Adrenal gland (tissue), 9 donors: ENCODE measurements at regions not wholly inside any gene's neighbourhood (a gene's known extent, or its start where the extent isn't known, plus 50 kb on each side); places are given as distances from the start of the nearest gene placed in this dataset.

Source experiments
- DNase-seq, 7 donors: peaks; one replicate each; pipeline ENCODE4 v3.0.0-alpha.2; 2019 to 2020
- H3K27ac ChIP-seq, 5 donors: fragments of 200-600 bp; sonication (generic) in 4 of 5; 1 replicate in 3 of 5; 2 replicates in 2 of 5; pipeline versions ENCODE4 v1.5.1 to v1.8.0; 2016 to 2020; ENCODE audit warnings: mild to moderate bottlenecking in 1 of 5
- H3K27me3 ChIP-seq: fragments of 200-600 bp; 2 replicates; pipeline ENCODE4 v1.8.0; 2021
- H3K36me3 ChIP-seq, 2 donors: fragments of 200-600 bp; replicated peaks in 1 of 2; 1 replicate in 1 of 2; 2 replicates in 1 of 2; pipeline versions ENCODE4 v1.5.1 to v1.8.0; 2018 to 2022
- H3K4me1 ChIP-seq, 2 donors: fragments of 200-600 bp; replicated peaks in 1 of 2; 1 replicate in 1 of 2; 2 replicates in 1 of 2; pipeline versions ENCODE4 v1.5.1 to v1.8.0; 2018 to 2021
- H3K4me3 ChIP-seq, 4 donors: fragments of 200-600 bp; sonication (generic) in 3 of 4; one replicate each; pipeline ENCODE4 v1.5.1; 2016 to 2018
- H3K9me3 ChIP-seq, 3 donors: fragments of 200-600 bp; sonication (generic) in 1 of 3; replicated peaks in 1 of 3; 1 replicate in 2 of 3; 2 replicates in 1 of 3; pipeline versions ENCODE4 v1.5.1 to v1.8.0; 2016 to 2021
- POLR2A ChIP-seq, 2 donors: fragments of 450-650 bp; IDR thresholded peaks; one replicate each; pipeline ENCODE4 v1.6.1; 2017; ENCODE audit warnings: antibody characterized with exemption in 2 of 2, mild to moderate bottlenecking in 2 of 2, moderate library complexity in 1 of 2
- WGBS, 4 donors: extraction: QIAGEN DNeasy Blood & Tissue Kit in 2 of 4; methylation state at CpG; one replicate each; pipeline versions ENCODE4 v1.1.5 to v1.1.7; 2013 to 2017; 5-methylcytosine and 5-hydroxymethylcytosine counted together
- intact Hi-C, 2 donors: fragments of 100-400 bp; cut with DNase I; formaldehyde crosslinking; loops; one replicate each; pipeline versions ENCODE4 v1.14.1 to v1.15.0; 2022 to 2023
- TF ChIP-seq, protein P1 (sequence below), 6 experiments: fragments of 450-650 bp in 4 of 6; fragments of 200-600 bp in 2 of 6; sonication (generic) in 1 of 6; IDR thresholded peaks; 1 replicate in 5 of 6; 2 replicates in 1 of 6; pipeline versions ENCODE4 v1.5.1 to v1.8.0; 2016 to 2021; ENCODE audit warnings: antibody characterized with exemption in 6 of 6, mild to moderate bottlenecking in 2 of 6, moderate library complexity in 1 of 6
- donor health status: healthy with polysubstance abuse.
- donor health status: Bipolar disorder and iron deficiency.
- donor health status: DM: yes; HTN: yes; CAD: no.
- donor health status: DM: no; HTN: no; CAD: no.
- donor health status: DM: no; HTN: no; CAD: no.

DNA sequence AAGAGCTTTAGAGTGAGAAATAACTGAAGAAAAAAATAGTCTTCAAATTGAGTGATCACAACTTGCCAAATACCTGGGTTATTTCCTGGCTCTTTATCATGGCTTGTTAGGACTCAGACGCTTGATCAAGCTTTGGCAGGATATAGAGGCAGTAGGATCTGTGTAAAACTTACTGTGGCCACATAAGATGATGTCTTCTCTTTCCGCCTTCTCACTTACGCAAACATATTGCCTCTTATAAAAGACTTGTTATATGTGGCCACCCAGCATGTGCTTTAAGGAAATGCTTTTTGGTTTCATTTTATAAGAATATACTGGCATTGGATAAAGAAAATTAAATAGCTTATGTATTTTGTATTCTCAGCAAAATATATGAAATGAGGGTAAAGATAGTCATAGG is 101.8 kb upstream of the AKIRIN2 start:
- no peak for DNase-seq
- Histone ChIP-seq H3K36me3 (no peaks in the 10 kb centered on the region), H3K27ac (no peak overlapping the region), H3K27me3 (no peaks in the 10 kb centered on the region), H3K4me1 (no peaks in the 10 kb centered on the region), H3K4me3 (no peak overlapping the region), H3K9me3 (no peaks in the 10 kb centered on the region)
- WGBS, 4 donors, result 82 to 93% (median 88%) methylated on average over 3 of the region's 3 CpGs
- intact Hi-C loops, result no loop called here
- TF ChIP-seq POLR2A (IDR thresholded peaks at IDR 0.05), result no peak
- TF ChIP-seq, protein P1, sequence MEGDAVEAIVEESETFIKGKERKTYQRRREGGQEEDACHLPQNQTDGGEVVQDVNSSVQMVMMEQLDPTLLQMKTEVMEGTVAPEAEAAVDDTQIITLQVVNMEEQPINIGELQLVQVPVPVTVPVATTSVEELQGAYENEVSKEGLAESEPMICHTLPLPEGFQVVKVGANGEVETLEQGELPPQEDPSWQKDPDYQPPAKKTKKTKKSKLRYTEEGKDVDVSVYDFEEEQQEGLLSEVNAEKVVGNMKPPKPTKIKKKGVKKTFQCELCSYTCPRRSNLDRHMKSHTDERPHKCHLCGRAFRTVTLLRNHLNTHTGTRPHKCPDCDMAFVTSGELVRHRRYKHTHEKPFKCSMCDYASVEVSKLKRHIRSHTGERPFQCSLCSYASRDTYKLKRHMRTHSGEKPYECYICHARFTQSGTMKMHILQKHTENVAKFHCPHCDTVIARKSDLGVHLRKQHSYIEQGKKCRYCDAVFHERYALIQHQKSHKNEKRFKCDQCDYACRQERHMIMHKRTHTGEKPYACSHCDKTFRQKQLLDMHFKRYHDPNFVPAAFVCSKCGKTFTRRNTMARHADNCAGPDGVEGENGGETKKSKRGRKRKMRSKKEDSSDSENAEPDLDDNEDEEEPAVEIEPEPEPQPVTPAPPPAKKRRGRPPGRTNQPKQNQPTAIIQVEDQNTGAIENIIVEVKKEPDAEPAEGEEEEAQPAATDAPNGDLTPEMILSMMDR (IDR thresholded peaks at IDR 0.05), result no peak

DNA sequence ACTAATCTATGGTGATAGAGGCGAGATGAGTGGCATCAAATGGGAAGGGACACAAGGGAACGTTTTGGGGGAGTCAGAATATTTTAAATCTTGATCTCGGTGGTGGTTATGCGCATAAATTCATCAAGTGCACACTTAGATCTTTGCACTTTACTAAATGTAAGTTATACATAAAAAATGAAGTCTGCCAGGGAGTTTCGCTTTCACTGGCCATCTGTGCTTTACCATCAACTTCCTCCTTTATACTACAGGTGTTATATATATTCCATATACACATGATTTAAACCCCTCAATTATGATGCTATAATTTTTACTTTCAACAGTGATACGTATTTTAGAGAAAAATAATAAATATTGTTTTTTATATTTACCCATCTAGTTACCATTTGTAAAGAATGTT is 97.6 kb upstream of the AKIRIN2 start:
- peaks cover 0 to 2% of the 10 kb centered on the region in 2 donors for H3K4me1 ChIP-seq
- WGBS, 4 donors, result 78 to 83% (median 81%) methylated on average over 6 of the region's 6 CpGs
- H3K4me3 ChIP-seq, result no peak overlapping the region
- H3K27ac ChIP-seq, result no peak overlapping the region
- no peaks in the 10 kb centered on the region for H3K36me3 ChIP-seq
- no peak for TF ChIP-seq POLR2A (IDR thresholded peaks at IDR 0.05)
- TF ChIP-seq, protein P1 (IDR thresholded peaks at IDR 0.05), result no peak
- intact Hi-C loops, result loop anchor here in 1 of 2 donors (10.0 kb wide), 1 partner anchor 95 kb away; the partner anchor contains the start of gene AKIRIN2
- no peak for DNase-seq
- no peaks in the 10 kb centered on the region for H3K9me3 ChIP-seq
- no peaks in the 10 kb centered on the region for H3K27me3 ChIP-seq

DNA sequence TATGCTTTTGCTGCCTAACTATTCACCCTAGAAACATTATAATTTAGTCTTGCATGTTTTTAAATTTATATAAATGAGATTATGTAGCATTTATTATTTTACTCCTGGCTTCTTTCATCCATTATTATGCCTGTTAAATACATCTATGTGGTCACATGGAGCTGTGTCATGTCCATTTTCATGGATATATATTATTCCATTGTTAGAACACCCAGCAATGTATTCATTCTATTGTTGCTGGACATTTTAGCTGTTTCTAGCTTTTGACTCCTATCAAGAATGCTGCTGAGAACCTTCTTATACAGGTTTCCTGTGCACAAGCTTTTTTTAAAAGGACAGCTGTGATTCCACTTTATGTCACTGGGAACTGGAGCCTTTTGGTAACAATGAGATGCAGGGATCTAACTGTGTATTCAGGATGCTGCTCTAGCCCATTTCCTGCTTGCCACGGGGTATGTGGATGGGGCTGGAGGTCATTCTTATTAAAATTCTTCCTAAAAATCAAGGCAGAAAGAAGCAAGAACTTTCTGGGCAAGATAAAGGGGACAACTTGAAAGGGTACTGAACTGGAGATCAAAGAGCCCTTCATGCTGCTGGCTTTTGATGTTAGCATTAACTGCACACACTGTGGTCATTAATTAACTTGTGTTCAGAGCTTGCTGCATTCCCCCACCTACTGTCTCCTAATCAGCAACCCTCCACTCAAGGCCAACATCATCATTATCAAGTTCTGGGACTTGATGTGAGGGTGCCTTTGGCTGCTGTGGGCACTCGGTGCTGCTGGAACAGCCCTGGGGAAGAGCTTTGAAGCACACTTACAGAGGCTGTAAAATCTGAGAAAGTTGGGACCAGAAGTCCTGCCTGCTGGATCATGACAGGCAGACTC is 96.6 kb upstream of the AKIRIN2 start:
- Histone ChIP-seq H3K9me3 (no peaks in the 10 kb centered on the region), H3K27me3 (no peaks in the 10 kb centered on the region), H3K36me3 (no peaks in the 10 kb centered on the region), H3K27ac (no peak overlapping the region), H3K4me1 (peaks cover 0 to 4% of the 10 kb centered on the region in 2 donors), H3K4me3 (no peak overlapping the region)
- no peak for TF ChIP-seq POLR2A (IDR thresholded peaks at IDR 0.05)
- TF ChIP-seq, protein P1 (IDR thresholded peaks at IDR 0.05), result no peak
- intact Hi-C loops, result loop anchor here in 1 of 2 donors (10.0 kb wide), 1 partner anchor 94 kb away; the partner anchor contains the start of gene AKIRIN2
- DNase-seq, result peak in 1 of 7 donors; percentile 17
- 21 to 29% (median 25%) methylated on average over 2 of the region's 2 CpGs for WGBS, 4 donors

DNA sequence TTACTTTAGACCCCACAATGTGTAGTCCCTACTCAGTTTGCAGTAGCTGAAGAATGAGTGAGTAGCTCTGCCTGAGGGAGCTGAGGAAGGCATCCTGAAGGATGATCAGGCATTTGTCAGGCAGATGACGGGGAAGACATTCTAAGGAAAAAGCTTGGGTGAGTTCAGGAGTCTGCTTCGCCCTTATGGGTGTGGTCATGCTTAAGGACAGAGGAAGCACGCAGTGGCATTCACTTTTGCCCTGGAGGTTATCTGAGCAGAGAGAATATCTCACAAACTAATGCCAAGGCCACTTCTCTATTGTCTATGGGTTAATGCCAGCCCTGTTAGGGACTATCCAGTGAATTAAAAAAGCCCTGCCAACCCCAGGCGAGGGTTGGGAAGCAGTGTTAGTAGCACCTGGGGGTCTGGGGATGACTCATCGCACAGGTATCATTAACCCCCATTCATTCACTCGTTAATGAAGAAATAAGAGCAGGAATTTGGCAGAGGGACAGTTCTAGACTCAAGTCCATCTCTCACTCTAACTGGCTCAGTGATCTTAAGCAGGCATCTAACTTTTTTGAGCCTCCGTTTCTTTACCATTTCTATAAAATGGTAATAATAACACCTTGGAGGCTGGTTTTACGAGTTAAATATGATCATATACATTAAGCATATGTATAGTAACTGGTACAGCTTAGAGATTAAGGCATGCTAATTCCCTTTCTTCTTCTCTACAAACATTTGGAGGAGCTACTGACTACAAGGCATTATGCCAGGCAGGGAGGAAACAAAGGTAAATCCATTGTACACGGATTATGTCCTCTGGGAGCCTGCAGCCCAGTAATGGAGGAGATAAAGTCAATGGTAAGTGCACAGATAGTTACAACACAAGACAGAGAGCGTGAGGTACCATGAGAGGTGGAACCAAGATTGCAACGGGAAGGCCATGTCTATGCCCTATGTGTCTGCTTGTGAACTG is 93.2 kb upstream of the AKIRIN2 start:
- H3K4me1 ChIP-seq, result peaks cover 1 to 4% of the 10 kb centered on the region in 2 donors
- H3K27me3 ChIP-seq, result no peaks in the 10 kb centered on the region
- H3K27ac ChIP-seq, result no peak overlapping the region
- H3K9me3 ChIP-seq, result no peaks in the 10 kb centered on the region
- WGBS, 4 donors, result 63 to 67% (median 64%) methylated on average over 11 of the region's 11 CpGs
- H3K36me3 ChIP-seq, result no peaks in the 10 kb centered on the region
- intact Hi-C loops, result loop anchor here in 1 of 2 donors (10.0 kb wide), 1 partner anchor 90 kb away; the partner anchor contains the start of gene AKIRIN2
- TF ChIP-seq, protein P1 (IDR thresholded peaks at IDR 0.05), result no peak
- TF ChIP-seq POLR2A (IDR thresholded peaks at IDR 0.05), result no peak
- peak; percentile 19 to 53 (median 42) for DNase-seq
- H3K4me3 ChIP-seq, result no peak overlapping the region
